Common myeloid progenitor, CD34-positive (primary cell): ENCODE measurements at regions not wholly inside any gene's neighbourhood (a gene's known extent, or its start where the extent isn't known, plus 50 kb on each side); places are given as distances from the start of the nearest gene placed in this dataset.

Source experiments
- CTCF ChIA-PET: fragments of 350-600 bp; sonication (Branson Sonifier 250); formaldehyde crosslinking; loops from one replicate; lab custom pipeline; 2021; ENCODE audit warnings: antibody characterized with exemption; lab: Charles Lee
- POLR2A ChIA-PET: fragments of 350-600 bp; sonication (Branson Sonifier 250); formaldehyde crosslinking; loops from one replicate; lab custom pipeline; 2021; ENCODE audit warnings: antibody characterized with exemption; lab: Charles Lee
- DNase-seq, 3 donors: peaks; one replicate each; pipeline versions ENCODE4 v3.0.0 to v3.0.0-alpha.2; 2013
- H3K27ac ChIP-seq, 2 experiments: 1 replicate in 1 of 2; 2 replicates in 1 of 2; pipeline ENCODE4 v1.7.0; 2013; ENCODE audit warnings: inconsistent platforms in 2 of 2, low read length in 2 of 2, mild to moderate bottlenecking in 2 of 2, low read depth in 1 of 2, moderate library complexity in 1 of 2; ENCODE audit not compliant: severe bottlenecking in 2 of 2, insufficient read depth in 1 of 2, poor library complexity in 1 of 2
- H3K27me3 ChIP-seq, 5 experiments: replicated peaks in 2 of 5; 1 replicate in 3 of 5; 2 replicates in 2 of 5; pipeline versions ENCODE4 v1.6.1 to v1.7.0; 2013; ENCODE audit warnings: low read length in 4 of 5, mild to moderate bottlenecking in 2 of 5, moderate library complexity in 2 of 5, inconsistent platforms in 1 of 5; ENCODE audit not compliant: insufficient read depth in 5 of 5, control insufficient read depth in 4 of 5
- H3K36me3 ChIP-seq, 4 experiments: 1 replicate in 2 of 4; 2 replicates in 2 of 4; pipeline versions ENCODE4 v1.6.1 to v1.7.0; 2013; ENCODE audit warnings: low read length in 3 of 4, control low read depth in 1 of 4, mild to moderate bottlenecking in 1 of 4; ENCODE audit not compliant: control insufficient read depth in 4 of 4, insufficient read depth in 4 of 4
- H3K4me1 ChIP-seq, 4 experiments: 1 replicate in 3 of 4; 2 replicates in 1 of 4; pipeline versions ENCODE4 v1.6.1 to v1.7.1; 2013; ENCODE audit warnings: low read length in 3 of 4, mild to moderate bottlenecking in 3 of 4, control low read depth in 1 of 4, inconsistent platforms in 1 of 4, moderate library complexity in 1 of 4; ENCODE audit not compliant: control insufficient read depth in 4 of 4, insufficient read depth in 4 of 4; ENCODE audit errors: control extremely low read depth in 1 of 4
- H3K4me3 ChIP-seq, 7 experiments: 1 replicate in 4 of 7; 2 replicates in 3 of 7; pipeline versions ENCODE4 v1.5.1 to v1.7.0; 2013; ENCODE audit warnings: mild to moderate bottlenecking in 7 of 7, low read length in 6 of 7, moderate library complexity in 6 of 7, inconsistent platforms in 2 of 7, low read depth in 2 of 7, control low read depth in 1 of 7; ENCODE audit not compliant: insufficient read depth in 4 of 7, control insufficient read depth in 1 of 7; ENCODE audit errors: extremely low read depth in 1 of 7
- H3K9me3 ChIP-seq, 5 experiments: 1 replicate in 4 of 5; 2 replicates in 1 of 5; pipeline versions ENCODE4 v1.6.1 to v1.7.1; 2013; ENCODE audit warnings: low read length in 4 of 5, mild to moderate bottlenecking in 2 of 5, inconsistent platforms in 1 of 5, low read depth in 1 of 5, moderate library complexity in 1 of 5; ENCODE audit not compliant: control insufficient read depth in 4 of 5, insufficient read depth in 2 of 5; ENCODE audit errors: control extremely low read depth in 1 of 5
- WGBS: methylation state at CpG from one replicate; pipeline ENCODE4 v1.1.5; 2013; ENCODE audit not compliant: insufficient coverage; 5-methylcytosine and 5-hydroxymethylcytosine counted together

DNA sequence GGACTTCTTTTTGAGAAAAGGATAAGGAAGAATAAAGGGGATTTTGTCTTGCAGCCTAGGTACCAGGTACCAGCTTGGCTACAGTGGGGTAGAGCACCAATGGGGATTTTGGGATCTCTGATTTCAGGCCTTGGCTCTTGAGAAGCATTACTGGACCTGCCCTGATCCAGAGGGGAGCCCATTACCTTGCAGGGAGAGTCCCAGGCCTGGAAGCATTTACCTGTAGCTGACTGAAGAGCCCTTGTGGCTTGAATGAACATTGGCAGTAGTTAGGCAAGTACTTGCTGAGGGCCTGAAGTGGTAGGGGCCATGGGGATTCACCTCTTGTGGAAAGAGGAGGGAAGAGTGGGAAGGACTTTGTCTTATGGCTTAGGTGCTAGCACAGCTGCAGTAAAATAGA is 308.2 kb upstream of the FBXO33 start:
- DNase-seq: no peak
- H3K9me3 ChIP-seq: no peaks in the 10 kb centered on the region
- no peaks in the 10 kb centered on the region for H3K27me3 ChIP-seq
- H3K27ac ChIP-seq: no peak overlapping the region
- H3K4me3 ChIP-seq: no peak overlapping the region
- no peaks in the 10 kb centered on the region for H3K36me3 ChIP-seq
- ChIA-PET POLR2A (interaction anchor here (0.5 kb wide), 1 partner anchor 46 kb away, joined by 3 read pairs; no protein-coding TSS in a partner anchor), CTCF (no interaction called here)
- no peaks in the 10 kb centered on the region for H3K4me1 ChIP-seq

DNA sequence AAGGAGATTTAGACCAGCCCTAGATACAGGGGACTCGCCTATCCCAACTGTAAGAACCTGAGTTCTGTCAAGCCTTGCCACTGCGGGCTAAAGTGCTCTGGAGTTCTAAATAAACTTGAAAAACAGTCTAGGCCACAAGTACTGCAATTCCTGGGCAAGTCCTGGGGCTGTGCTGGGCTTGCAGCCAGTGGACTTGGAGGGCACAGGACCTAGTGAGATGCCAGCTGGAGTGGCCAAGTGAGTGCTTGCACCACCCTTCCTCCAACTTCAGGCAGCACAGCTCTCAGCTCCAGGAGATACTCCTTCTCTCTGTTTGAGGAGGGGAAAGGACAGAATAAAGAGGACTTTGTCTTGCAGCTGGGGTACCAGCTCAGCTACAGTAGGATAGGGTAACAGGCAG is 307.6 kb upstream of the FBXO33 start:
- Histone ChIP-seq H3K9me3 (no peaks in the 10 kb centered on the region), H3K27me3 (no peaks in the 10 kb centered on the region), H3K36me3 (no peaks in the 10 kb centered on the region), H3K27ac (no peak overlapping the region), H3K4me3 (no peak overlapping the region), H3K4me1 (no peaks in the 10 kb centered on the region)
- CTCF ChIA-PET: no interaction called here
- POLR2A ChIA-PET: interaction anchor here (0.5 kb wide), 1 partner anchor 47 kb away, joined by 3 read pairs; no protein-coding TSS in a partner anchor
- no peak for DNase-seq
- WGBS: 100% methylated on average over 2 of the region's 2 CpGs

- CTCF ChIA-PET: no interaction called here
- no peak overlapping the region for H3K27ac ChIP-seq
- H3K4me3 ChIP-seq: no peak overlapping the region
- no peaks in the 10 kb centered on the region for H3K36me3 ChIP-seq
- H3K4me1 ChIP-seq: no peaks in the 10 kb centered on the region
- no peaks in the 10 kb centered on the region for H3K9me3 ChIP-seq
- POLR2A ChIA-PET: no interaction called here
- no peak for DNase-seq
- H3K27me3 ChIP-seq: no peaks in the 10 kb centered on the region
Observed at GRCh38 chr14:39734306-39734705, 302.1 kb upstream of the FBXO33 start.

DNA sequence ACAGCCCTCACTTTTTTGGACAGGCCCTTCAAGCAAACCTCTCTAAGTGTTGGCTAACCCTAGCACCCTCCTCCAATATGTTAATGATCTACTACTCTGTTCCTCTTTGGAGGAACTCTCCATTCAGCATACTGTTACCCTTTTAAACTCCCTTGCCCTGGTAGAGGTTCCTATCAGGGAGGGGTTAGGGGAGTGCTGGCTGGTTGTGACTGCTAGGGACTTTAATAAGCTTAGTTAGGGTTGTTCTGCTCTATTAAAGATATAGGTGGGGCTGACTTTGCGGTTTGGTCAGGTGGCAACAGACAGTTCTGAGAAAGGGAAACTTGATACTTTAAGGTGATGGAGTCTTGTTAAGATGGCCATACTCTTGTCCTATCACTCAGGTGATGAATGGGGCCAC is 301.5 kb upstream of the FBXO33 start:
- CTCF ChIA-PET: no interaction called here
- no CpG with 5 or more reads among the region's 1 CpG for whole genome bisulfite sequencing

DNA sequence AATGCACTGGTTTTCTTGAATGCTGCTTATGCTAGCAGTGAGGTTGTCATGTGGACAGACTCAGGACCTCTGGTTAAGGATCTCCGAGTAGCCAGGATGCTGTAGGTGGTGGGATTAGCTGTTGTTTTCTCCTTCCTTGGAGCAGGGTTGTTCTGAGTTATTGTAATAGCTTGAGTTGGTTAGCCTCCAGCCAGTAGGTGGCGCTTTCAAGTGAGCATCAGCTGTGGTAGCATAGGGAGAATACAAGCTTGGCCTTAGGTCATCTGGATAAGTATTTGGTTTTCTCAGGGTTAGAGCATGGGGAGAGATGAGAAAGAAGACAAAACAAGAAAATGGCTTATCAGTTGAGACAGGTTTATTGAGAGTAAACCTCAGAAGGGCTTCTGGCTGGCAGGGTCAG is 299.7 kb upstream of the FBXO33 start:
- ChIA-PET CTCF (no interaction called here), POLR2A (no interaction called here)
- 95% methylated on average over 2 of the region's 2 CpGs for WGBS
- Histone ChIP-seq H3K4me1 (no peaks in the 10 kb centered on the region), H3K4me3 (no peak overlapping the region), H3K9me3 (no peaks in the 10 kb centered on the region), H3K36me3 (no peaks in the 10 kb centered on the region), H3K27ac (no peak overlapping the region), H3K27me3 (no peaks in the 10 kb centered on the region)
- no peak for DNase-seq

More for the DNA sequence above, 301.5 kb upstream of the FBXO33 start:
- POLR2A ChIA-PET: no interaction called here
- no peaks in the 10 kb centered on the region for H3K27me3 ChIP-seq
- H3K36me3 ChIP-seq: no peaks in the 10 kb centered on the region
- no peak overlapping the region for H3K4me3 ChIP-seq
- H3K9me3 ChIP-seq: no peaks in the 10 kb centered on the region
- H3K4me1 ChIP-seq: no peaks in the 10 kb centered on the region
- DNase-seq: no peak
- no peak overlapping the region for H3K27ac ChIP-seq

- Histone ChIP-seq H3K9me3 (no peaks in the 10 kb centered on the region), H3K4me1 (no peaks in the 10 kb centered on the region), H3K27me3 (no peaks in the 10 kb centered on the region), H3K27ac (no peak overlapping the region), H3K36me3 (no peaks in the 10 kb centered on the region), H3K4me3 (no peak overlapping the region)
- POLR2A ChIA-PET: no interaction called here
- CTCF ChIA-PET: no interaction called here
- WGBS: no CpG with 5 or more reads among the region's 2 CpGs
- no peak for DNase-seq
Observed at GRCh38 chr14:39726563-39726962, 294.3 kb upstream of the FBXO33 start.

DNA sequence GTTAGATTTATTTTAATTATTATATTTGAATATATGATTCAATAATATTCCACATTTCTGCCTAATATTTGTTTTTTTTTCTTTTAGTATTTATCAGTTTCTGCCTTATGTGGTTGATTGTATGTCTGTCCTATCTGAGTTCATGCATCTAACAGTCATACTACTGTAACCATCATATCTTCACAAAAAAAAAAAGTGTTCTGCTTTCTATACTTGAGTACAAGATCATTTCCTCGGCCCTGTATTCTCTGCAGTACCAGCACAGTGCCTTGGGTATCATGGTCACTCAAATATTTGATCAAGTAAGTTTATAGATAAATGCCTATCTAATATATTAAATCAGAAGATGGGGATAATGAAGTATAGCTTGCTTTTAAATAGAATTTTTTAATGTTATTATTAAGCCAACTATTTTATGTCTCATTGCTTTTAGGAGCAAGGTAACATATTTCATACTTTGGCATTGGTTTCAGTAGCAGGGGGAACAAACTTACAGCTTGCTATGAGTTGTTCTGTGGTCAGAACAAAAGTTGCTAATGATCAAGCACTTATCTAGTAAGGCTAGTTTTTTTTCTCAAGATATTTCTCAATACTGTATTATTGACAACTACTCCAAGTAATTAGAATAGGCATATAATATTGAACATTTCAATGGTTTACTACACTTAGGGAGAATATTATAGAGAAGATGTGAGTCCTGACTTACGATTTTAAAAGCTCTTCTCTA is 290.5 kb upstream of the FBXO33 start:
- Histone ChIP-seq H3K36me3 (no peaks in the 10 kb centered on the region), H3K9me3 (no peaks in the 10 kb centered on the region), H3K4me3 (no peak overlapping the region), H3K4me1 (no peaks in the 10 kb centered on the region), H3K27me3 (peaks cover 0 to 1% (median 0%) of the 10 kb centered on the region in 5 experiments), H3K27ac (no peak overlapping the region)
- ChIA-PET CTCF (interaction anchor here (0.7 kb wide), 1 partner anchor 157 kb away, joined by 3 read pairs; no protein-coding TSS in a partner anchor), POLR2A (no interaction called here)
- DNase-seq: no peak
- WGBS: no CpG with 5 or more reads among the region's 2 CpGs
